Panc1 (cell line): ENCODE measurements at regions not wholly inside any gene's neighbourhood (a gene's known extent, or its start where the extent isn't known, plus 50 kb on each side); places are given as distances from the start of the nearest gene placed in this dataset.
"Not testable (repeated sequence)": the region's sequence is repeated elsewhere in the genome, so short reads cannot be mapped to it uniquely, and the experiment has no call there.

Experiments
- ATAC-seq: fragments of 200-7000 bp; cut with Tn5 transposase; 2 replicates; pipeline ENCODE4 v1.9.1; 2020; ENCODE audit warnings: mild to moderate bottlenecking, moderate library complexity
- BruUV-seq: library from RNA; stranded (reverse); fragments of 400-500 nt; replicated peaks from 2 replicates; lab custom pipeline; 2021; lab: Mats Ljungman, UMichigan
- CTCF ChIA-PET: fragments of 300-600 bp; sonication (Branson Sonifier 250); formaldehyde crosslinking; loops from one replicate; lab custom pipeline; 2022; ENCODE audit warnings: antibody characterized with exemption; lab: Charles Lee
- POLR2A ChIA-PET: fragments of 300-600 bp; sonication (Branson Sonifier 250); formaldehyde crosslinking; loops from one replicate; lab custom pipeline; 2022; ENCODE audit warnings: antibody characterized with exemption; lab: Charles Lee
- DNase-seq: peaks from one replicate; pipeline ENCODE4 v3.0.0-alpha.2; 2010; ENCODE audit warnings: low read depth, low spot score
- H3K27ac ChIP-seq: 2 replicates; pipeline ENCODE4 v1.5.1; 2011; ENCODE audit warnings: mild to moderate bottlenecking, low read length, inconsistent platforms
- H3K27me3 ChIP-seq: fragments of 200-500 bp; sonication (Bioruptor generic); 2 replicates; pipeline ENCODE4 v1.6.0; 2014; ENCODE audit warnings: low read length, inconsistent platforms; ENCODE audit not compliant: control insufficient read depth, insufficient read depth
- H3K36me3 ChIP-seq: fragments of 200-500 bp; sonication (Bioruptor generic); 2 replicates; pipeline ENCODE4 v1.5.1; 2014; ENCODE audit warnings: inconsistent platforms, mild to moderate bottlenecking, low read length, moderate library complexity; ENCODE audit not compliant: control insufficient read depth, insufficient read depth
- H3K4me1 ChIP-seq: 2 replicates; pipeline ENCODE4 v1.5.1; 2011; ENCODE audit warnings: inconsistent platforms, mild to moderate bottlenecking, low read length, moderate library complexity; ENCODE audit not compliant: control insufficient read depth, insufficient read depth
- H3K4me3 ChIP-seq, 2 experiments: 2 replicates each; pipeline ENCODE4 v1.5.1; 2011 to 2012; ENCODE audit warnings: low read depth in 2 of 2, low read length in 2 of 2, mild to moderate bottlenecking in 2 of 2, inconsistent platforms in 1 of 2, moderate library complexity in 1 of 2
- H3K9me3 ChIP-seq: fragments of 200-500 bp; sonication (Bioruptor generic); 2 replicates; pipeline ENCODE4 v1.5.1; 2014; ENCODE audit warnings: low read depth, mild to moderate bottlenecking, inconsistent platforms, low read length, moderate library complexity; ENCODE audit not compliant: control insufficient read depth, insufficient read depth
- CTCF ChIP-seq: fragments of 450-650 bp; IDR thresholded peaks from 2 replicates; pipeline ENCODE4 v1.5.1; 2017; ENCODE audit warnings: mild to moderate bottlenecking
- POLR2AphosphoS5 ChIP-seq: IDR thresholded peaks from 2 replicates; pipeline ENCODE4 v1.6.1; 2012; ENCODE audit warnings: mild to moderate bottlenecking, low read depth, low read length, moderate library complexity
- REST ChIP-seq, 2 experiments: IDR thresholded peaks; 2 replicates each; pipeline ENCODE4 v1.6.1; 2011 to 2012; ENCODE audit warnings: low read depth in 2 of 2, control low read depth in 1 of 2, low read length in 1 of 2, mild to moderate bottlenecking in 1 of 2, moderate library complexity in 1 of 2; ENCODE audit not compliant: insufficient read depth in 1 of 2
- SIN3A ChIP-seq: IDR thresholded peaks from 2 replicates; pipeline ENCODE4 v1.6.1; 2012; ENCODE audit warnings: low read depth, mild to moderate bottlenecking, low read length, moderate library complexity, borderline replicate concordance; ENCODE audit not compliant: insufficient read depth
- TCF7L2 ChIP-seq: IDR thresholded peaks from 2 replicates; pipeline ENCODE4 v1.6.1; 2011; ENCODE audit warnings: mild to moderate bottlenecking, low read depth, low read length, inconsistent platforms
- in situ Hi-C: cut with HindIII; loops from 2 replicates; pipeline ENCODE4 v1.10.0; 2016; ENCODE audit warnings: low sequenced_read_pairs, low pct_unique_long_range_greater_than_20kb
- intact Hi-C: fragments of 100-400 bp; cut with micrococcal nuclease; formaldehyde crosslinking; loops from one replicate; pipeline ENCODE4 v1.10.0; 2022; ENCODE audit not compliant: unreplicated experiment

DNA sequence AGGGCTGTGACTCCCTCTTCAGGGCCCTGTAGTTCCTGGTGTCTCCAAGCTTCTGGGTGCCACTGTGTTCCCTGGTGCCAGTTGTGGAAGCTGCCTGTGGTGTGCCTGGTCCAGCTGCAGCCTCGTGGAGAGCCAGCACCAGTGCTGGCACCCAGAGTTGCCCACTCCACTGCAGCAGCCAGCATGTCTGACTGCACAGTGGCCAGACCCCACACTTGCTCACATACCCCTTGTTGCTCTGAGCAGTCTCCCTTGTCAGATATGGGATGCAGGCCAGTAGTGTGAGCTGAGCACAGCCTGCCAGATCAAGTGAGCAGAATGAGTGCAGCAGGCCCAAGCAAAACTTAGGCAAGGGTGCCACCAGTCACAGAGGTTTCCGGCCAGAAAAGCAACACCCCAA is 108.6 kb downstream of the ZMAT1 start:
- no peak for ATAC-seq
- in situ Hi-C loops, result no loop called here
- ChIA-PET POLR2A (no interaction called here), CTCF (no interaction called here)
- H3K9me3 ChIP-seq, result no peaks in the 10 kb centered on the region
- no peaks in the 10 kb centered on the region for H3K27me3 ChIP-seq
- TF ChIP-seq REST (IDR thresholded peaks at IDR 0.05; ENCODE audit: insufficient read depth in 1 of 2, low read depth in 2 of 2, low read length in 1 of 2) (no peak), CTCF (no peak), POLR2AphosphoS5 (no peak), SIN3A (no peak), TCF7L2 (no peak)
- H3K36me3 ChIP-seq, result no peaks in the 10 kb centered on the region
- intact Hi-C loops, result no loop called here
- H3K27ac ChIP-seq, result no peak overlapping the region
- H3K4me3 ChIP-seq, result no peak overlapping the region
- no TSS peak for BruUV-seq
- H3K4me1 ChIP-seq, result no peaks in the 10 kb centered on the region
- no peak for DNase-seq

DNA sequence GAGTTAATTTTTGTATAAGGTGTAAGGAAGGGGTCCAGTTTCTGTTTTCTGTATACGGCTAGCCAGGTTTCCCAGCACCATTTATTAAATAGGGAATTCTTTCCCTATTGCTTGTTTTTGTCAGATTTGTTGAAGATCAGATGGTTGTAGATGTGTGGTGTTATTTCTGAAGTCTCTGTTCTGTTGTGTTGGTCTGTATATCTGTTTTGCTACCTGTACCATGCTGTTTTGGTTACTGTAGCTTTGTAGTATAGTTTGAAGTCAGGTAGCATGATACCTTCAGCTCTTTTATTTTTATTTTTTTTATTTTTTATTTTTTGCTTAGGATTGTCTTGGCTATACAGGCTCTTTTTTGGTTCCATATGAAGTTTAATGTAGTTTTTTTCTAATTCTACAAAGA is 114.1 kb downstream of the ZMAT1 start:
- H3K27ac ChIP-seq, intact Hi-C loops, H3K36me3 ChIP-seq, H3K4me1 ChIP-seq, ATAC-seq, BruUV-seq, POLR2A ChIA-PET, CTCF ChIA-PET, DNase-seq, H3K9me3 ChIP-seq, in situ Hi-C loops, H3K4me3 ChIP-seq, H3K27me3 ChIP-seq: not testable (repeated sequence)

- no peaks in the 10 kb centered on the region for H3K9me3 ChIP-seq
- in situ Hi-C loops, result no loop called here
- DNase-seq (no peak), ATAC-seq (no peak)
- H3K4me3 ChIP-seq, result no peak overlapping the region
- no peaks in the 10 kb centered on the region for H3K27me3 ChIP-seq
- CTCF ChIA-PET, result no interaction called here
- intact Hi-C loops, result no loop called here
- no peak overlapping the region for H3K27ac ChIP-seq
- no peaks in the 10 kb centered on the region for H3K4me1 ChIP-seq
- POLR2A ChIA-PET, result no interaction called here
- no peaks in the 10 kb centered on the region for H3K36me3 ChIP-seq
- no peak for TF ChIP-seq REST (IDR thresholded peaks at IDR 0.05; ENCODE audit: insufficient read depth in 1 of 2, low read depth in 2 of 2, low read length in 1 of 2)
- no peak for TF ChIP-seq CTCF
- no peak for TF ChIP-seq TCF7L2
- no peak for TF ChIP-seq SIN3A
- no peak for TF ChIP-seq POLR2AphosphoS5
- BruUV-seq, result no TSS peak
These were observed 118.6 kb downstream of the ZMAT1 start for GRCh38 chrX:101813200-101813599.
